ENCODE measurements at regions not wholly inside any gene's neighbourhood (a gene's known extent, or its start where the extent isn't known, plus 50 kb on each side); places are given as distances from the start of the nearest gene placed in this dataset.

DNA sequence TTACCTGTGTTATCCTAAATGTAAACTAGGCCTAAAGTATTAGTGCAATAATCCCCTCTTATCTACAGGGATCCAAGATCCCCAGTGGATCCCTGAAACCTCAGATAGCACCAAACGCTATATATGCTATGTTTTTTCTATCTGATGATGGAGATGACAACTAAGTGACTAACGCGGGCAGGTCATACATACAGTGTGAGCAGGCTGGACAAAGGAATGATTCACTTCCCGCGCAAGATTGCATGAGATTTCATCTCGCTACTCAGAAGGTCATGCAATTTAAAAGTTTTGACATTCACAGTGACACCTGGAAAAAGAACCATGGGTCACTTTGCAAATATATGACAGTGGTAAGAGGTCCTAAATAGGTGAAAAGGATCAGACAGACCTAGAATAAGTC is 875.9 kb downstream of the HACE1 start:
- TF ChIP-seq, protein P1, sequence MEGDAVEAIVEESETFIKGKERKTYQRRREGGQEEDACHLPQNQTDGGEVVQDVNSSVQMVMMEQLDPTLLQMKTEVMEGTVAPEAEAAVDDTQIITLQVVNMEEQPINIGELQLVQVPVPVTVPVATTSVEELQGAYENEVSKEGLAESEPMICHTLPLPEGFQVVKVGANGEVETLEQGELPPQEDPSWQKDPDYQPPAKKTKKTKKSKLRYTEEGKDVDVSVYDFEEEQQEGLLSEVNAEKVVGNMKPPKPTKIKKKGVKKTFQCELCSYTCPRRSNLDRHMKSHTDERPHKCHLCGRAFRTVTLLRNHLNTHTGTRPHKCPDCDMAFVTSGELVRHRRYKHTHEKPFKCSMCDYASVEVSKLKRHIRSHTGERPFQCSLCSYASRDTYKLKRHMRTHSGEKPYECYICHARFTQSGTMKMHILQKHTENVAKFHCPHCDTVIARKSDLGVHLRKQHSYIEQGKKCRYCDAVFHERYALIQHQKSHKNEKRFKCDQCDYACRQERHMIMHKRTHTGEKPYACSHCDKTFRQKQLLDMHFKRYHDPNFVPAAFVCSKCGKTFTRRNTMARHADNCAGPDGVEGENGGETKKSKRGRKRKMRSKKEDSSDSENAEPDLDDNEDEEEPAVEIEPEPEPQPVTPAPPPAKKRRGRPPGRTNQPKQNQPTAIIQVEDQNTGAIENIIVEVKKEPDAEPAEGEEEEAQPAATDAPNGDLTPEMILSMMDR (IDR thresholded peaks at IDR 0.05): no peak
- TF ChIP-seq POLR2AphosphoS5 (IDR thresholded peaks at IDR 0.05; ENCODE audit: insufficient read depth in 1 of 2, low read depth in 1 of 2): no peak
